ENCODE measurements at regions not wholly inside any gene's neighbourhood (a gene's known extent, or its start where the extent isn't known, plus 50 kb on each side); places are given as distances from the start of the nearest gene placed in this dataset.

- TF ChIP-seq CTCF (IDR thresholded peaks at IDR 0.05 in 8 of 11, conservative IDR thresholded peaks at IDR 0.05 in 3 of 11) (no peak), POLR2A (IDR thresholded peaks at IDR 0.05) (no peak)
Observed at GRCh38 chr13:33945477-33945876, 127.5 kb downstream of the RFC3 start.

Measured in spleen (tissue), 7 donors.